SK-N-MC (cell line): ENCODE measurements at regions not wholly inside any gene's neighbourhood (a gene's known extent, or its start where the extent isn't known, plus 50 kb on each side); places are given as distances from the start of the nearest gene placed in this dataset.

ENCODE experiments used
- EZH2 ChIP-seq: fragments of 200-600 bp; sonication (generic); IDR thresholded peaks from one replicate; pipeline ENCODE4 v1.6.1; 2017; ENCODE audit warnings: antibody characterized with exemption
- POLR2AphosphoS5 ChIP-seq: IDR thresholded peaks from 2 replicates; pipeline ENCODE4 v1.6.1; 2012; ENCODE audit warnings: mild to moderate bottlenecking, low read depth, low read length, borderline replicate concordance

DNA sequence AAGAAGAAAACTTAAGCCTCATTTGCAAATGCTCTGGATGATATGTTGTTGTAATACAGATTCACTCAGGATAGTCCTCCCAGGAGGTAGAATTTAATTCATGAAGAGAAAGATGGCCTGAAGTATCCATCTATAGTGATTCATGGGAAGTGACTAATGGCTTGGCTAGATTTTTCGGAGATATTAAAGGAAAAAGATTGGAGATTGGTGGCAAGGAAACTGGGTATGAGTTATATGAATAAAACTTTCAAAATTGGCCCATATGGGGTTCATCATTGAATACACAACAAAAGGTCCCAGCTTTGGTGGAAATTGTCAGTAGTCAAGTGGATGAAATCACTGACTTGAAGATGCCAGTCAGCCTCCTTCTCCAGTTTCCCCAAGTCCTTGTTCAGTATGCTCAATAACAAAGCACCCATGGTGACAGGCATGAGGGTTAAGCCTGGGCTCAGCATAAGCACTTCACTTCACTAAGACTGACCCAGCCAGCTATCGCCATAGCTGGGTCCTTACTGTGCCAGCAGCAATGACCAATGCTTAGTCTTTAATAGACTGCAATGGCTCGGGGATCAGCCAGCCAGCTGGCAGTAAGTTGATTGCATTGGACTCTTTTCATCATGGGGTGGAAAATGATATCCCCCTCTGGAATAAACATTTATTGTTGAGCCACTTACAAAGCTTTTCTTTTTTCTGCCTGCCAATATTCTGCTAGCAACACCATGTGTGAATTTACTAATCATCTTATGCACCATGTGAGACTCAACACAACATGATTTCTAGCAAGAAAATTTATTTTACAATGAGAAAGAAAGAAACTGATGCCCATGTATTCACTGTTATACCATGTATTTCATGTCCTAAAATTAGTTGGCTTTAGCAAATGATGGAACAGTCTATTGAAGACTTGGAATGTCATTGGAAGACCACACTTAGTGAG lies 176.6 kb upstream of the TACR1 start:
- TF ChIP-seq POLR2AphosphoS5 (no peak), EZH2 (no peak)
